Vagina (tissue), 2 donors: ENCODE measurements at regions not wholly inside any gene's neighbourhood (a gene's known extent, or its start where the extent isn't known, plus 50 kb on each side); places are given as distances from the start of the nearest gene placed in this dataset.

Experiments used
- DNase-seq, 2 donors: peaks; one replicate each; pipeline ENCODE4 v3.0.0-alpha.2; 2017; ENCODE audit errors: extremely low spot score in 2 of 2
- H3K27ac ChIP-seq: fragments of 200-600 bp; sonication (generic); one replicate; pipeline ENCODE4 v1.5.1; 2019
- H3K27me3 ChIP-seq: fragments of 200-600 bp; sonication (generic); one replicate; pipeline ENCODE4 v1.5.1; 2019
- H3K36me3 ChIP-seq, 2 donors: fragments of 200-600 bp; sonication (generic); one replicate each; pipeline ENCODE4 v1.5.1; 2017 to 2019
- H3K4me1 ChIP-seq: fragments of 200-600 bp; sonication (generic); one replicate; pipeline ENCODE4 v1.5.1; 2019
- H3K4me3 ChIP-seq, 2 donors: fragments of 200-600 bp; sonication (generic); 1 replicate in 1 of 2; 2 replicates in 1 of 2; pipeline ENCODE4 v1.5.1; 2016 to 2019
- H3K9me3 ChIP-seq: fragments of 200-600 bp; sonication (generic); one replicate; pipeline ENCODE4 v1.5.1; 2019
- POLR2A ChIP-seq, 2 donors: fragments of 450-650 bp; IDR thresholded peaks; one replicate each; pipeline ENCODE4 v1.6.1; 2017; ENCODE audit warnings: antibody characterized with exemption in 2 of 2, mild to moderate bottlenecking in 2 of 2, moderate library complexity in 2 of 2
- POLR2AphosphoS5 ChIP-seq, 2 donors: sonication (generic); formaldehyde crosslinking; IDR thresholded peaks; one replicate each; pipeline ENCODE4 v1.9.0; 2017; ENCODE audit warnings: antibody characterized with exemption in 2 of 2, mild to moderate bottlenecking in 2 of 2, low read depth in 1 of 2; ENCODE audit not compliant: insufficient read depth in 1 of 2
- intact Hi-C: fragments of 100-400 bp; cut with DNase I; formaldehyde crosslinking; loops from one replicate; pipeline ENCODE4 v1.15.1; 2023
- TF ChIP-seq, protein P1 (sequence below), 3 experiments: fragments of 450-650 bp in 2 of 3; fragments of 200-600 bp in 1 of 3; sonication (generic) in 1 of 3; IDR thresholded peaks; one replicate each; pipeline ENCODE4 v1.5.1; 2017 to 2019; ENCODE audit warnings: antibody characterized with exemption in 3 of 3, mild to moderate bottlenecking in 2 of 3, moderate library complexity in 2 of 3

DNA sequence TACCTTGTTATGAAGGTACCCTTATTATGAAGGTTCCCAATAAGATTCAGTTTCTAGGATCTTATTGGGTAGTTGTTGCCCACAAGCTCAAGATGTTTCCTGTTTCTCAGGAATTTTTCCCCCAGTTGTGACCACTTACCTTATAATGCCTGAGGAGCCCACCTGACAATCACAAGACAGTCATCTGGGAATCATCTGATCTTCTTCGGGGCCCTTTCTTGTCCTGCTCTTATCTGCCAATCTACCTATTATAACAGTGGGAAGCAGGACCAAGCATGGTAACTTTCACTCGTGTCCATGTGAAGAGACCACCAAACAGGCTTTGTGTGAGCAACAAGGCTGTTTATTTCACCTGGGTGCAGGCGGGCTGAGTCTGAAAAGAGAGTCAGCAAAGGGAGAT, 825.5 kb downstream of the BCL11B start:
- DNase-seq = no peak
- Histone ChIP-seq H3K36me3 (no peaks in the 10 kb centered on the region), H3K4me1 (no peaks in the 10 kb centered on the region), H3K27ac (no peak overlapping the region), H3K9me3 (no peaks in the 10 kb centered on the region), H3K4me3 (no peak overlapping the region), H3K27me3 (no peaks in the 10 kb centered on the region)
- intact Hi-C loops = no loop called here
- TF ChIP-seq POLR2A (IDR thresholded peaks at IDR 0.05) = no peak
- no peak for TF ChIP-seq POLR2AphosphoS5 (IDR thresholded peaks at IDR 0.05; ENCODE audit: insufficient read depth in 1 of 2, low read depth in 1 of 2)
- TF ChIP-seq, protein P1, sequence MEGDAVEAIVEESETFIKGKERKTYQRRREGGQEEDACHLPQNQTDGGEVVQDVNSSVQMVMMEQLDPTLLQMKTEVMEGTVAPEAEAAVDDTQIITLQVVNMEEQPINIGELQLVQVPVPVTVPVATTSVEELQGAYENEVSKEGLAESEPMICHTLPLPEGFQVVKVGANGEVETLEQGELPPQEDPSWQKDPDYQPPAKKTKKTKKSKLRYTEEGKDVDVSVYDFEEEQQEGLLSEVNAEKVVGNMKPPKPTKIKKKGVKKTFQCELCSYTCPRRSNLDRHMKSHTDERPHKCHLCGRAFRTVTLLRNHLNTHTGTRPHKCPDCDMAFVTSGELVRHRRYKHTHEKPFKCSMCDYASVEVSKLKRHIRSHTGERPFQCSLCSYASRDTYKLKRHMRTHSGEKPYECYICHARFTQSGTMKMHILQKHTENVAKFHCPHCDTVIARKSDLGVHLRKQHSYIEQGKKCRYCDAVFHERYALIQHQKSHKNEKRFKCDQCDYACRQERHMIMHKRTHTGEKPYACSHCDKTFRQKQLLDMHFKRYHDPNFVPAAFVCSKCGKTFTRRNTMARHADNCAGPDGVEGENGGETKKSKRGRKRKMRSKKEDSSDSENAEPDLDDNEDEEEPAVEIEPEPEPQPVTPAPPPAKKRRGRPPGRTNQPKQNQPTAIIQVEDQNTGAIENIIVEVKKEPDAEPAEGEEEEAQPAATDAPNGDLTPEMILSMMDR (IDR thresholded peaks at IDR 0.05) = no peak

DNA sequence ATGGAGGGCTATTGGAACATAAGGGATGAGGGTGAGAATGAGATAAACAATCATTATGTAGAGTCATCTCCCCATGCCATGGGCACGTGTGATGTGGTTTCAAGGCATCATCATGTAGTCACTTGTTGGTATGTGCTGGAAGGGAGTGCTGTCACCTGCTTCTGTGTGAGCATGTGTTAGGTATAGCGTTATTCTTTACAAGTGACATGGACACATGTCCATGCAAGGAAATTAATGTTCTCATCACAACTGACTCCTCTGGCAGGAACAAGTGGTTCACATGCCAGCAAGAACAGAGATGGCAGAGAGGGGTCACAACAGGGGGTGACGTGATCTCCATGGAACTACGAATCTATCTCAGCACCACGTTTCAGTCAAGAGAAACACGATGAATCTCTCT, 815.8 kb downstream of the BCL11B start:
- no peaks in the 10 kb centered on the region for H3K4me1 ChIP-seq
- H3K36me3 ChIP-seq = no peaks in the 10 kb centered on the region
- TF ChIP-seq POLR2A (IDR thresholded peaks at IDR 0.05) = no peak
- TF ChIP-seq POLR2AphosphoS5 (IDR thresholded peaks at IDR 0.05; ENCODE audit: insufficient read depth in 1 of 2, low read depth in 1 of 2) = no peak
- TF ChIP-seq, protein P1 (IDR thresholded peaks at IDR 0.05) = no peak
- H3K4me3 ChIP-seq = no peak overlapping the region
- no peaks in the 10 kb centered on the region for H3K27me3 ChIP-seq
- H3K27ac ChIP-seq = no peak overlapping the region
- intact Hi-C loops = no loop called here
- no peaks in the 10 kb centered on the region for H3K9me3 ChIP-seq
- DNase-seq = no peak

DNA sequence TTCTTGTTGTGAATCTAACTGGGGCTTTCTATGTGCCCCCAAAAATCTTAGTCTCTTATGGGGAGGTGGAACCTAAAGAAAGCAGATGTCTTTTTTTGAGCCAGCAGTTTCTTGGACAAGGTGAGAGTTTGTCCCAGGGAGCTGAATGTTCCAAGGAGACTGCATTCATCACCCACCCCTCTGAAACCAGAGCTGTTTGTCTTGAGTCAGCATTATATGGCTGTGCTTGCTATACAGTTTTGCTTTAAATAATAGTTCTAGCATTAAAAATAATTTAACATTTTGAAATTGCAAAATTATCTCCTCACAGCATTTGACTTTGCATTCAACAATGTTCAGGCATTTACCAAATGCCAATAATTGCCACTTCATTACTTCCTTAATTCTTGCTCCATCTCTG, 813.3 kb downstream of the BCL11B start:
- H3K4me1 ChIP-seq = no peaks in the 10 kb centered on the region
- no peaks in the 10 kb centered on the region for H3K36me3 ChIP-seq
- H3K4me3 ChIP-seq = no peak overlapping the region
- no peak overlapping the region for H3K27ac ChIP-seq
- H3K27me3 ChIP-seq = no peaks in the 10 kb centered on the region
- TF ChIP-seq, protein P1 (IDR thresholded peaks at IDR 0.05) = no peak
- no peak for TF ChIP-seq POLR2A (IDR thresholded peaks at IDR 0.05)
- no peak for TF ChIP-seq POLR2AphosphoS5 (IDR thresholded peaks at IDR 0.05; ENCODE audit: insufficient read depth in 1 of 2, low read depth in 1 of 2)
- intact Hi-C loops = no loop called here
- H3K9me3 ChIP-seq = no peaks in the 10 kb centered on the region
- DNase-seq = no peak

DNA sequence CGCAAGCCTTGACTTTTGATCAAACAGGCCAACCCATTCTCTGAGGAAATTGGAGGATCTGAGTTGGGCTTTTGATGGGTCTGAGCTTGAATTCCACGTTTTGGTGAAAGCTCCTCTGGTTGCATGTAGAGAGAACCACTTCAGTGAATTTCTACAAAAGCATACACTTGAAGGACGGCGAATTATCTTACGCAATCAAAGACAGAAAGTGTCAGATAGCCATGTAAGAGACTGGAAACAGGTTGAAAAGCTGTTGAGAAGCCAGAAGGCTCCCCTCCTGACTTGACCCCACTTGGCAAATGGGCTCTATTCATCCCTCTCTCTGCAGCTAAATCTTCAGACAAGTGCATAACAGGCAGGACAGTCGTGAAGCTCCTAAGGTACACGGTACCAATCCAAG, 809.1 kb downstream of the BCL11B start:
- Histone ChIP-seq H3K4me3 (no peak overlapping the region), H3K27ac (no peak overlapping the region), H3K4me1 (no peaks in the 10 kb centered on the region), H3K9me3 (no peaks in the 10 kb centered on the region), H3K36me3 (no peaks in the 10 kb centered on the region), H3K27me3 (no peaks in the 10 kb centered on the region)
- DNase-seq = no peak
- intact Hi-C loops = no loop called here
- TF ChIP-seq, protein P1 (IDR thresholded peaks at IDR 0.05) = no peak
- TF ChIP-seq POLR2A (IDR thresholded peaks at IDR 0.05) = no peak
- no peak for TF ChIP-seq POLR2AphosphoS5 (IDR thresholded peaks at IDR 0.05; ENCODE audit: insufficient read depth in 1 of 2, low read depth in 1 of 2)

DNA sequence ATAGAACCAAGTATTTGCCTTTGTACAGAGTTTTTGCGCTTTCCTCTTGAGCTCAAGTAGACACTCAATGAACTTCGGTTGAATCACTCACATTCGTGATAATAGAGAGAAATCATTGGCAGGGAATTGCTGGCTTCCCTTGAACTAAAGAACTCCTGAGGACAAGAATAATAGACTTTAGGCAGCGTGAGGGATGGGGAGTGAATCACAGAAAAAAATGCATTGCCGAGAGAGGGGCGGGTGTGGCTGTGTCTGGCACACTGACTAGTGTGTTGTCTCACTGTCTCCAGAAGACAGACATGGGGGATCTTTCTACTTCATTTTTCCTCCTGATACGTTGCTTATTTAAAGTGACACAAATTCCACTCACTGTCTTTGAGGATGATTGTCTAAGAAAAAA, 805.2 kb downstream of the BCL11B start:
- H3K27me3 ChIP-seq = no peaks in the 10 kb centered on the region
- H3K27ac ChIP-seq = no peak overlapping the region
- intact Hi-C loops = no loop called here
- no peaks in the 10 kb centered on the region for H3K4me1 ChIP-seq
- H3K36me3 ChIP-seq = no peaks in the 10 kb centered on the region
- no peak for TF ChIP-seq POLR2AphosphoS5 (IDR thresholded peaks at IDR 0.05; ENCODE audit: insufficient read depth in 1 of 2, low read depth in 1 of 2)
- no peak for TF ChIP-seq POLR2A (IDR thresholded peaks at IDR 0.05)
- TF ChIP-seq, protein P1 (IDR thresholded peaks at IDR 0.05) = no peak
- H3K9me3 ChIP-seq = no peaks in the 10 kb centered on the region
- DNase-seq = no peak
- H3K4me3 ChIP-seq = no peak overlapping the region
